NCI-H146 treated with DMSO at 0.1 percent for 48 hours (cell line): ENCODE measurements at regions not wholly inside any gene's neighbourhood (a gene's known extent, or its start where the extent isn't known, plus 50 kb on each side); places are given as distances from the start of the nearest gene placed in this dataset.
"Not testable (repeated sequence)": the region's sequence is repeated elsewhere in the genome, so short reads cannot be mapped to it uniquely, and the experiment has no call there.

Experiments used
- DNase-seq: peaks from one replicate; lab custom pipeline; 2025; ENCODE audit not compliant: unreplicated experiment; lab: John Stamatoyannopoulos, UW

DNA sequence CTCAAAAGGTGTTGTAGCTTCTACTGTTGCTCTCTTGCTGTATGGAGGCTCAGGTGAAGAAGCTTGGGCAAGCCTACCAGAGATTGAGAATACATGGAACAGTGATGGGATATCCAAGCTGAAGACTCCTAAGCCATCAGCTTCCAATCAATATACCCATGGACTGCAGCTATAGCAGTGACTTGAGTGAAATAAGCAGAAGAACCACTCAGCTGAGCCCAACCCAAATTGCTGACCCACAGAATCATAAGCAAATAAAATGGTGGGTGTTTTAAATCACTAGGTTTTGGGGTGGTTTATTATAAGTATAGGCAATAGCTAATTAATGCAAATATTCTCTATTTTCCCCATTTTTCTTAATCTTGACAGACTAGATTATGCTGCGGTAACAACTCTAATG is 147.7 kb upstream of the SALL1 start:
- no peak for DNase-seq

DNA sequence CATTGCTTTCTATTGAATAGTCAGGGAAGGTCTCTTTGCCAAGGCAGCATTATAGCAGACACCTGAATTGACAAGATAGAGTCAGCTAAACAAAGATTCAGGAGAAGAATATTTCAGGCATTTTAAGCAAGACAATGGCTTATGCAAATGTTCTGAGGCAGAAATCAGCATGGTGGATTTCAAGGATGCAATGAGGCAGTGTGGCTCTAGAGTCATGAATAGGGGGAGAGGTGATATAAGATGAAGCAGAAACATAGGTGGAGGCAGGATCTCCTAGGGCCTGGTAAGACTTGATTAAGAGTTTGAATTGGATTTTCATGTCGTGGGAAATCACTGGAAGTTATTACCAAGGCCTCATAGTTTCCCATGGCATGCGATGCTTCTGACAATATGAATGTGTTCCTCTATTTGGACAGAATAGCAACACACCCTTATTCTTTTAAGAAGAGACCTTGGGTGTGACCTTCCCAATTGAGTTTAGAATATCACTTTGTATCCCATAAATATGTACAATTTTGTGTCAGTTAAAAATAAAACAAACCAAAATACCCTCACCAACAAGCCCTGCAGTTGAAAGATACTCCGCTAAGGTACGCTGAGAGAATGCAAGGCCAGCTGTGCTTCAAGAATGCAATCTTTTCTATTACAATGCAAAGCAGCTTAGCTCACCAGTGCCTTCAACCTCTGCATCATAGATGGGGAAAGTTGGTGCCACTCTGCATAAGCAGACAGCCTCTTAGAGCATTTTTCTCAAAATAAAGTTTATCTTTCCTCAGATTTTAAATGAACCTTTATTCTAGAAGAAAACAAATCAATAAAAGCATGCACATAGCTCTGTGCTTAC is 139.6 kb upstream of the SALL1 start:
- DNase-seq, result no peak

DNA sequence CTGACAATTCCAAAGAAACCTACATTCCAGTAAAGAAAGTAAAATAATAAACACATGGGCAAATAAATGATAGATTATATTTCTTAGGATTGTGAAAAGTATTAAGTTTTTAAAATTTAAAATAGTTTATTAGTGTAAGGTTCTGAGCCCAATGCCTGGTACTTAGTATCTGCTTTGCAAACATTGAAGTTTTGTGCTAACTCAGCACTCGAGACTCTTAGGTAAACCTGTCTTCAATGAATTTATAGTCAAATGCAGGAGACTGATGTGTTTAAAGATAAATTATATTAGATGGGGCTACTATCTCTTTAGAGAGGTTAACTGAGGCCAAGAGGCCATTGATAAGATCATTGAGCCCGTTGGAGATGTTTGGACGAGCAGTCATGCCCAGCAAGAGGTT is 138.3 kb upstream of the SALL1 start:
- no peak for DNase-seq

DNA sequence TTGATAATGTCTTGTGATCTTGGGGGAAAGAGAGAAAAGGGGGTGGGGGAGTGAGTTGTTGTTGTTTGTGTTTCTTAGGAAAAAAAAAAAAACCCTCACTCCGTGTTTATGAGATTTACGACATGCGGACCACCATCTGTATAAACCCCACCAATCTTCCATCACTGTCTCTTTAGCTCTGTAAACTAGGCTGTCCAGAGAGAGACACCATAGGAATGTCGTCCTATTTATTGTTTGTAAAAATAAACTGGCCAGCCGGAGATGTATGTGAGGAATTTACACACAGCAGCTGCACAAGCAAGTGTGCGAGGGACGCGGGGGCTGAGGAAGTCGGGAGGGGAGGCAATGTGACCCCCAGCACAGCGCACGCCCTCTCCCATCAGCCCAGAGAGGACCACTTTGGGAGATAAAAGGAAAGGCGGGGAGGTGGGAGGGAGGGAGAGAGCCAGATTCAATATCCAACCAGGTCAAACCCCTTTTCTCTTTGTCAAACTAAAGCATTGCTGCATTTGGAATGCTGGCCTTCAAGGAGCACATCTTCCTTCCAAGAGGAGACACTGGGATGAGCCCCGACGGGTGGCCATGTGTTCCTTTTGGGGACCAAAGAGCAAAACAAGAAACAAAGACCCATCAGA is 136.2 kb upstream of the SALL1 start:
- DNase-seq, result no peak

DNA sequence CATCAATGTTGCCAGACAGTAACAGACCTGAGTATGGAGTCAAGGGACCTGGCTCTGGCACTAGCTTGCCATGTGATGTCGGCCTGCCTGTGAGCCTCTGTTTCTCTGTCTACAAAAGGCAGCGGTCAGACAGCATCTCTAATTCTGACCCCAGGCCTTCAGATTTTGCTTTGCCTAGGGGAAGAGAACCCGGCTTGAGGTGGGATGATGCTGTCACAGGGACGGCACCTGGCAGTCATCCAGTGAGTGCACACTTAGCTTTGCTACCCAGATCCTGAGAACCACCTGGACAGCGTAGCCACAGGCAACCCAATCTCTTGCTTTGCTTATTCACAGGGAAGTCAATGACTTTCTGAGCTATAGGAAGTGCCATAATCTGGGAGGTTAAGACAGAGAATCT is 135.2 kb upstream of the SALL1 start:
- no peak for DNase-seq

DNA sequence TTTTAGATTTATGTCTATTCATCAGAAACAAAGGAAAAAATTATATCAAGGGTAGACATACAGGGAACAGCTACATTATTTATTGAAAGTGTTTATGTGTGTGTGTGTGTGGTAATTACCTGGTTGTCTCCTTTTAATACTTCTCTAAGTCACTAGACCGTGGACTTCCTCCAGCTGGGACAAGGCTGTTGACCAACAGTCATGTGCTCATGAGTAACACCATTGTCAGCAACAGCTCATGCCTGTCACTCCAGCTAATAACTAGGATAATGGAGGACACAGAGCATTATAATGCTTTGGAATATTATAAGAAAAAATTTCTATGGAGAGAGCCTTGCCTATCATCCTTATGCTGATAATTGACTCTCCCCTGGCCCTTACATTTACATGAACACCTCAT is 125.3 kb upstream of the SALL1 start:
- DNase-seq, result no peak

DNA sequence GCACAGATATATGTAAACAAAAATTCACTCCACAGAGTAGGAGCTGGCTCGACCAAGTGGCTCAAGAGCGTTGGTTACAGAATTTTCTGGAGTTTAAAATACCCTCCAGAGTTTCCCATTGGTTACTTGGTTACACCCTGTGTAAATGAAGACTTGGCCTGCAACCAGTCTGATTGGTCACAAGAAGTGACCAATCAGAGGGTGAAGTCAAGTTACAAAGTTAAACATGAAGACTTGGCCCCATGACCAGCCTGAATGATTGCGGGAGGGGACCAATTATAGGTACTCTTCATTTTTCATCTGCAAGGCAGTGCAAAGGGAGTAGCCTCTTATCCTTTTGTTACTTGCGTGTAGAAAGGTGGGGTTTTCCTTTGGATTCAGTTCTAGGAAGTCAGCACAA is 121.3 kb upstream of the SALL1 start:
- DNase-seq, result no peak

DNA sequence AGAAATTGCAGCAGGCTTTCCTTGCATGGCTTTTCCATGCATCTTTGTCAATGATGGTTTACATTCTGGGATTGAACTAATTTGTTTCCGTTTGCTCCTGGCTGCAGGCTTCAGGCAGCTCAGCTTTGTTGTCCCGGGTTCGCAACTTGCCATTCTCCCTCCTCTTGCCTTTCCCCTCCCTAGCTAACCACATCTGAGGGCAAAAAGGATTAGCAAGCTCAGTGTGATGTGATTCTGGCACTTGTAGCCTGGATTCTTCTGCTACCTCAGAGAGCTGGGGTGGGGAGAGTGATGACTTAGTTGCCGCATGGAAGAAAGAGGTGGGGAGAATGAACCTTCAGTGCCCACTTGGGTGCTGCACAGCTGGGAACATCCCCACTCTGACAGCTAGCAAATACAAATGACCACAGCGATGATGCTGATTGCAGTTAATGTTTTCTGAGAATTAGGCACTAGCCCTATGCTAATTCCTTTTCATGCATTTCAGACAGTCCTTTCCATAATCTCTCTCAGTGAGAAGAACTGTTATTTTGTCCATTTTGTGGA is 120.2 kb upstream of the SALL1 start:
- no peak for DNase-seq

DNA sequence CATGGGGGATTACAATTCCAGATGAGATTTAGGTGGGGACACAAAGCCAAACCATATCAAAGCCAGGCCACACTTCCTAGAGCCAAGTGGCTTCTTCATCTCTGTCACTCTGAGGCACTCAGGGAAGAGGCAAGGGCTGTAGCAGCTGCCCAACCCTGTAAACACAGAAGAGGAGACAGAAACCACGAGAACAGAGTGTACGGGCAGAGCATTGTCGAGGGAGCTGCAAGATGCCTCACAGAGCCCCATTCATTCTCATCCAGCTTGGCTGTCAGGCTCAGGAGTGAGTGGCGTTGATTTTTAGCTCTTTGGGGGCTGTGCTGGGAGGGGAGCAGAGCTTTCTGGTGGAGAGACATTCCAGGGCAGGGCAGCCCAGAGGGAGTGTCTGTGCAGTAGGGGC is 117.2 kb upstream of the SALL1 start:
- no peak for DNase-seq

DNA sequence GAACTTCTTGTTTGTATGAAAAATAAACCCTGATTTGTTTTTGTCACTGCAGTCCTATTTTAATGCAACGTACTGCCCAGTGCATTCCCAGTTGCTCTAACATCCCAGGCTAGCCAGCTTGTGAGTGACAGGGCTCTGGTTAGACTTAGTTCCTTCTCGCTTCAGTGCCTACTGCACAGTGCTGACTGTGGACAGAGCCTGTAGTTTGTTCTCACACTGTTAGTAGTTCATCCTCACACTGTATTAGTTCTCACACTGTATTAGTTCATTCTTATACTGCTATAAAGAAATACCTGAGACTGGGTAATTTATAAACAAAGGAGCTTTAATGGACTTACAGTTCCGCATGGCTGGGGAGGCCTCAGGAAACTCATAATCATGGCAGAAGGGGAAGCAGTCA is 116.6 kb upstream of the SALL1 start:
- DNase-seq, result no peak

DNA sequence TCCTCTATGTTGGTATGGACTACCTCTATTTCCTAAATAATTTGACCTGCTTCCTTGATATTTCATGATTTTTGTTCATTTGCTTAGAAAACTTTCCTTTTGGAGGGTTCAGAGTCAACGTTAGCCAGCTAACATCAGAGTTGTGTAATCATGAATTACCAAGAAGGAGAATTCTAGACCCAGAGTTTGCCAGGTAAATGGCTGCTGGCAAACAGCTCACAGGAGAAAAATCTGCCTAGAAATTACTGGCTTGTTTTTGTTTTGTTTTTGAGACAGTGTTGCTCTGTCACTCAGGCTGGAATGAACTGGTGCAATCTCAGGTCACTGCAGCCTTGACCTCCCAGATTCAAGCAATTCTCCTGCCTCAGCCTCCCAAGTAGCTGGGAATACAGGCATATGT is 111.4 kb upstream of the SALL1 start:
- DNase-seq, result no peak

DNA sequence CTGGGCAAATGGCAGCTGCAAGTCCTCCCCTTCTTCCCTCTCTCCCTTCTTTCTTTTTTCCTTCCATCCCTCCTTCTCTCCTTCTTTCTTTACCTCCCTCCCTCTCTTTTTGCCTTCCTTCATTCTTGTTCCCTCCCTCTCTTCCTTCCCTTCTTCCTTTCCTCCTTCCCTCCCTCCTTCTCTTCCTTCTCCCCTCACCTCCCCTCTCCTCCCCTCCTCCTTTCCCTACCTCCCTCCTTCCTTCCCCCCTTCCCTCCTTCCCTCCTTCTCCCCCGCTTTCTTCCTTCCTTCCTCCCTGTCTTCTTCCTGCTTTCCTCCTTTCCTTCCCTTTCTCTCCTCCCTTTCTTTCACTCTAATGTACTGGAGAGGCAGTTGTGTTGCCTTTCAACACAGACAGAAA is 110.8 kb upstream of the SALL1 start:
- DNase-seq, result no peak

DNA sequence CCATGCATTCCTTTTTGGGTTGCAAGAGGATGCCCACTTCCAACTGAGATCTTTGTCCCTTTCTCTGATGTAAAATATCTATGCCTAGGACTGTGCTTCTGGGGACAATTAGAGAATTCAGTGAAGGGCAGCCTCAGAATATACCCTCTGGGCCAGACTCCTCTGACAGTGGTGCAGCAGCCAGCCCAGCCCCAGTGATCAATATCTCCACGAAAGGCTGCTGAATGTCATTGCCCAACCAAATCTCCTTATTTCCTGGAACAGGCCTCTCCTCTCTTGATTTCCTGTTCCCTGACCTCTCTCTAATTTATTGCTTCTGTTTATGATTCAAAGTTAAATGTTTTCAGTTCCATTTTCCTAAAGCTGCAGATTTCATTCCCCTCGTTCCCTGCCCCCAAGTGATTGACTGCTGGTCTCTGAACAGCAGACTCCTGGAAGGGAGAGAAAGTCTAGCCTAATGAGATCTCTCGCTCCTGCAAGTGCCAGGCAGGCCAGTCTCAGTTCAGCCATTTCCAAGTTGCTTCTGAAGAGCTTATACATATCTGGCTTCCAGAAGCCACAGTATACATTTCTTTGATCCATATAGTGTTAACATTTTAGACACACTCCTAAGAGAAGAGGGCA is 104.4 kb upstream of the SALL1 start:
- DNase-seq, result no peak

DNA sequence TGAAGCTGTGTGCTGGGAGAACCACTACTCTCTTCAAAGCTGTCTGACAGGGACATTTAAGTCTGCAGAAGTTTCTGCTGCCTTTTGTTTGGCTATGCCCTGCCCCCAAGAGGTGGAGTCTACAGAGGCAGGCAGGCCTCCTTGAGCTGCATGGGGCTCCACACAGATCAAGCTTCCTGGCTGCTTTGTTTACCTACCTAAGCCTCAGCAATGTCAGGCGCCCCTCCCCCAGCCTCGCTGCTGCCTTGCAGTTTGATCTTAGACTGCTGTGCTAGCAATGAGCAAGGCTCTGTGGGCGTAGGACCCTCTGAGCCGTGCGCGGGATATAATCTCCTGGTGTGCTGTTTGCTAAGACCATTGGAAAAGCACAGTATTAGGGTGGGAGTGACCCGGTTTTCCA is 103.3 kb upstream of the SALL1 start:
- DNase-seq, result not testable (repeated sequence)

DNA sequence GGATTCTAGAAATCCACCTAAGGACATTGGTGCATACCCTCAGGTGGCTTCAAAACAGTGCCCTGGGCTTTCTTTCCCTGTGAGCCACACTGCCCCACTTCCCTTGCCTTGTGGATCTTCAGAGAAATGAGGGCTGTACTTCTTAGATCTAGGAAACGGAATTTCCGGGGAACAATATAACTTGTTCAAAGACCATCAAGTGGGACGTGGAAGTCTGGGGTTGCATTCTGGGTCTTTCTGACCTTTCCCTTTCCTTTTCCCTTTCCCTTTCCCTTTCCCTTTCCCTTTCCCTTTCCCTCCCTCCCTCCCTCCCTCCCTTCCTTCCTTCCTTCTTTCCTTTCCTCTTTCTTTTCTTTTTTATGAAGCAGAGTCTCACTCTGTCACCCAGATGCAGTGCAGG is 97.1 kb upstream of the SALL1 start:
- DNase-seq, result no peak

DNA sequence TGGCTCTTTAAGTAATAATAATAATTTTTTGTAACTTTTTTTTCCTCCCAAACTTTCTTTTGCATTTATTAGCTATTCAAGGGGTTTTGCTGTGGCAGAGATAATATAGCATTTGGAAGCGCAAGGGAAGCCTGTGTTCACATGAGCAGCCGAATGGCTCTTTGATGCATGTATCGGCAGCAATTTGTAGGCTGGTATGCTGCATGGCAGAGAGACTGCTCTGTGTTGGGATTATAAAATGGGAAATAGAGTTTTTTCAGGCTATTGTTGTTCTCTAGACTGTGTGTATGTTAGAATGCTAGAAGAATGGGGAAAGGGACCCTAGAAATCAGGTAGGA is 94.6 kb upstream of the SALL1 start:
- DNase-seq, result no peak

DNA sequence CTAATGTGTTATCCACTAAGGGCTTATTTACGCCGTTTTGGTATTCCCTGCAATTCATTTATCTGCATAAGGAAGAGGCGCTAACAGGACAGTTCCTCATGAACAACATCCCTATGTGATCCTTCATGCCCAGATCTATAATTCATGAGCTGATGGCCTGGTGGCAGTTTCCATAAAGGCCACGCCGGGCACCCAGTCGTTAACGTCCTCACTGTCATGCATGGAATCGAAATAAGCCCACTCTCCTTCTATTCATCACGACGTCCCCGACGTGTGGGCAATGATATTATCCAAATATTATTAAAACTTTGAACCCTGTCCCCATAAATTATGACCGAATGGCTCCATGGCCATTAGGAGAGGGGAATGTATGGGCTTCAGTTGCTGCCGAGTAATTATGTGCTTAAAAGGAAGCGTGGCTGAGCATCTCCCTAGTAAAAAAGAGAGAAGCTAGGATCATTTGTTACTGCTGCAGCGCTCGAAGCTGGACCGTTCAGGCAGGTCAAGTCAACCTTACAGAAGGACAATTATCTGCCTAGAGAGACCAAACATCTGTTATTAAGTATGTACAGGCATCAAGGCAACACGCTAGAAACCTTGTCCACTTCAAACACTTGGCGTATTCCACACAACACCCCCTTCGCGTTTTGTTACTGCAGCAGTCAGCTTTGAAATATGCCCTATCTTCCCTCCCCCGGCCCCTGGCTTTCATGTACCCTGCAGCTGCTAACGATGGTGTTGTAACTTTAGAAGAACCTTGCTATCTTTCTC is 94.0 kb upstream of the SALL1 start:
- no peak for DNase-seq

DNA sequence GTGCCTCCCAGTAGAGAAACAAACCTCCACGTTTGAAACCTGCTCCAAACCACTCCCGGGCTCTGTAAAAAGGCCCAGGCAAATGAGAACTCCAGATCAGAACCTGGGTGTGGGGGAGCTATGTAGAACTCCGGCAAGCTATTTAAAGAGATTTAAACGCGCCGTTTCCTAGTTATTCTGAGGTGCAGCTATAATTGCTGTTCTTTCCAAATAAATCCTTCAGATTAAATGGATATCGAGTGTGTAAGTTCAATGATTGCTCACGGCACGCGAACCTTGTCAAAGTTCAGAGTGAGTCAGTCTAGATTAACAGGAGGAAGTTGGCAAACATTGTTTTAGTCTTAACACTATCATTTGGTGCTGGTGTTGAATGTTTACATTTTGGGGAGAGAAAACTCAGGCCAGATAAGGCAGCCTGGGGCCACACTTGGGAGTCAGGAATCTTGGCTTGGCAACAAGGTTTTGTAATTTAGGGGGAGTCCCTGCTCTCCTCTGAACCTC is 92.9 kb upstream of the SALL1 start:
- no peak for DNase-seq

DNA sequence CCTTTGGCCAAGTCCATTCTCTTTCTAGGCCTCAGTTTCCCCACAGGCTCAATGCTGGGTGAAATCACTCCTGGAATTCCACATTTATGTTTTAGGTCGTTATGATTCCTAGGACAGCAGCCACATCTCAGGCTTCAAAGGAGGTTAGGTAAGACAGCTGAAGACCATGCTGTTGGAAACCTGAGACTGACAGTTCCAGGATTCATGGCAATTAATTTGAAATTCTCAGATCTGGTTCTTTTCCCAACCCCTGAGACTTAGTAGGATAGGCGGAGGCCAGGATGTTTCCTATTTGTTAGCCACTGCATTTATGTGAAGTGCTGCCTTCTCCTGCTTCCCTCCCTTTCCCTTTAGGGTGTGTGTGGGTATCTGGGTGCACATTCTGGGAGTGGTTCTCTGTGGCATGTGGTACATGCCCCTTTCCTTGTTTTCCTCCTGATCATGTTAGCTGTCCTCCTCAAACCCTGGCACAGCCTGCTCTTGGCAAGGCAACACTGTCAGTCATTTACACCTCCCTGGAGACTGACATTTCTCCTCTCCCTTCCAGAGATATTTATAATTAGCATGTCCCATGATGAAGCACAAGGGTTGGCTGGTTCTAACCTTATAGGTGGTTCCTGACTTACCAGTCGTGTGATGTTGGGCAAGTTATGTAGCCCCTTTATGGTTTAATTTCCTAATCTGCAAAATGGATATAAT is 91.4 kb upstream of the SALL1 start:
- no peak for DNase-seq

DNA sequence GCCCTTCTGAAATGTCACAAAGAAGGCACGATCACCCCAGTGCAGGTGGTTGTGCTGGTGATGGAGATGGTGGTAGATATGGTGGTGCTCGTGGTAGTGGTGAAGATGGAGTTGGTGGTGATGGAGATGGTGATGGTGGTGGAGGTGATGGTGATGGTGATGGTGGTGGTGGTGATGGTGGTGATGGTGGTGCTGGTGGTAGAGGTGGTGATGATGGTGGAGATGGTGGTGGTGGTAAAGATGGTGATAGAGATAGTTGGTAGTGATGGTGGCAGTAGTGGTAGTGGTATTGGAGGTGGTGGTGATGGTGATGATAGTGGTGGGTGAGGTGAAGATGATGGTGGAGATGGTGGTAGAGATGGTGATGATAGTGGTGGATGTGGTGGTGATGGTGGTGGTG is 88.1 kb upstream of the SALL1 start:
- no peak for DNase-seq
